HG03575 (cell line): ENCODE measurements at regions not wholly inside any gene's neighbourhood (a gene's known extent, or its start where the extent isn't known, plus 50 kb on each side); places are given as distances from the start of the nearest gene placed in this dataset.
"Not testable (repeated sequence)": the region's sequence is repeated elsewhere in the genome, so short reads cannot be mapped to it uniquely, and the experiment has no call there.

ENCODE experiments used
- ATAC-seq: cut with Tn5 transposase; IDR thresholded peaks from one replicate; pipeline ENCODE4 v1.9.1; 2021; ENCODE audit not compliant: unreplicated experiment, insufficient number of reproducible peaks, low FRiP score; ENCODE audit errors: extremely low read depth

DNA sequence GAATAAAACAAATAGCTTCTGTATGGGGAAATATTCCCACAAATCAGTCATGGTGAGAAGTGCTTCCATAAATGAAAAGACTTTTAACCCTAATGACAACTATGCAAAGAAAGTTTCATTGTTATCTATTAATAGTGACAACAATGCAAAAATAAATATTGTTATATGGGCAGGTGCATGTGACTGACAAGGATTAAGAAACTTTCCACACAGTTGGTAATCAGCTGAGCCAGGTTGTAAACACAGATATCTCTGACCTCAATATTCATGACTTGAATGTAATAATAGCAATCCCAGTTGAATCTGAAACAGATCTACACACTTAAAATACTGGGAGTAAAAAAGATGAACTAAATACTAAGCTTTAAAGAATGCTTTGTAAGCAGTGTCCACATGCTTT lies 517.0 kb upstream of the SOX11 start:
- ATAC-seq: no peak

DNA sequence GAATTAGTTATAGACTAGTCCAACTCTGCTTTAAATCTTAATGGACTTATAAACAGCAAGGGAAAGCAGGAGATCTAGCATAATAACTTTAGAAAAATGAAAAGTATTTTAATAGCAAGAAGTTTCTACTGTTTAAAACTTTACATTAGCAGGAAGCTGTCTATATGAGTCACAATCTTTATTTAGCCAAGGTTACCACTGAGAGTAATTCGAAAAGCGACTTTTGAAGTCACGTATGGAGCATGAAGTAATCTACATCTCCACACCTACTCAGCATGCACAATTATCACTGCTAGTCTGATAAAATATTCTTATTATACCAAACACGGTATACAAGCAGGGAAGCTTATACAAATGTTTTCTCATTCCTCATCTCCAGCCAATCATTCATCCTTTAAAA lies 515.4 kb upstream of the SOX11 start:
- no peak for ATAC-seq

GRCh38 chr2:5183031-5183430 lies 509.2 kb upstream of the SOX11 start:
- ATAC-seq: no peak

DNA sequence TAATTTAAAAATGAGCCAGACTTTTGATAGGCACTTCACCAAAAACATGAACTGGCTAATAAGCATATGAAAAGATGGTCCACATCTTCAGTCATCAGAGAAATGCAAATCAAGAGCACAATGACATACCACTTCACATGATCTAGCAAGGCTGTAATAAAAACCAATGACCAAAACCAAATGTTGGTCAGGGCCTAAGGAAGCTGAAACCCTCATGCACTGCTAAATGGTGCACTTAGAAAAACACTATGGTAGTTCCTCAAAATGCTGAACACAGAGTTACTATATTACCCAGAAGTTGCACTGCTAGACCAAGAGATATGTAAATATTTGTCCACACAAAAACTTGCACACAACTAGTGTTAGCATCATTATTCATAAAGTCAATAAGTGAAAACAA lies 504.9 kb upstream of the SOX11 start:
- no peak for ATAC-seq

GRCh38 chr2:5188636-5189035 lies 503.5 kb upstream of the SOX11 start:
- ATAC-seq: no peak

DNA sequence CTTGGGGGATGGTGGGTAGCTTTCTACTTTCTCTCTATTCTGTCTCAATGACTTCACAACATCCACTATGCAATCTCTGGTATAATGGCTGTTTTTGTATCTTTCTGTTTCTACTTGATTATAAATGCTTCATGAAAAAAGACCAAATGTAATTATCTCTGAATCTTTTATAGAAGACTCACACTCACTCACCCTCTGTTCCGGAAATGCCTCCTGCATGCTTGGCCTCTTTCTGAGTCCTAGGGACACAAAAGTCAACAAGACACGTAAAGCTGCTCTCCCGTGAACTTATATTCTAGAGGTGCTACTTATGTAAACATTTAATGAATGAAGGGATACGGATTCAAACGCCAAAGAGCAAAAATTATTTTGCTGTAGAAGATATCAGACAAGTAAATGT lies 502.2 kb upstream of the SOX11 start:
- ATAC-seq: no peak

GRCh38 chr2:5195636-5196035 lies 496.5 kb upstream of the SOX11 start:
- ATAC-seq: no peak

- no peak for ATAC-seq
Measured at GRCh38 chr2:5203134-5203755, 488.9 kb upstream of the SOX11 start.

GRCh38 chr2:5206742-5207141 lies 485.4 kb upstream of the SOX11 start:
- ATAC-seq: not testable (repeated sequence)

DNA sequence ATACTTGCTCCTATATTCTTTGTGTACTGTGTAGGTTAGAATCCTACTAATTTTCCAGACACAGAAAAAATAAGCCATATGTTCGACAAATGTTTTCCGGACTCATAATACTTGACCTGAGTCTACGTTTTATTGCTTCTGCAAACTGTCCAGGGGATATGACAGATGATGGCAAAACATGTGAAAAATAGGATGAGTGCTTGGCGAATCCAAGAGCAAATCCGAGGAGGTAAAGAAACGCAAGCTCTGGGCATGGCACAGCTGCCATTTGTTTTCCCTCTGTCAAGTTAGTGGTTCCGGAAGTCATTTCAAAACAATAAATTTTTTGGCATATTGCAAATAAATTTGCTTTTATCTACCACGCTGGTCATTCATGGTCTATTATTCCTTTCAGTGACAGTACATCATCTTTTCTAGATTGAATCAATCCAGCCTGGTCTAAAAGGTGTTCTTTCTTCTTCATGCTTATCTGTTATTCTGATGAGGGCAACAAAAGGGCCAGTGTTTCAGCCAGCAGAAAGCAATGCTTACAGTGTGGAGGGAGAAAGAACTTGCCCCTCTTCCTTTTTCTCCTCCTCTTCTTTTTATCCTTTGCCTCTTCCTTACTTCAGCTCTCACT lies 476.1 kb upstream of the SOX11 start:
- ATAC-seq: no peak

DNA sequence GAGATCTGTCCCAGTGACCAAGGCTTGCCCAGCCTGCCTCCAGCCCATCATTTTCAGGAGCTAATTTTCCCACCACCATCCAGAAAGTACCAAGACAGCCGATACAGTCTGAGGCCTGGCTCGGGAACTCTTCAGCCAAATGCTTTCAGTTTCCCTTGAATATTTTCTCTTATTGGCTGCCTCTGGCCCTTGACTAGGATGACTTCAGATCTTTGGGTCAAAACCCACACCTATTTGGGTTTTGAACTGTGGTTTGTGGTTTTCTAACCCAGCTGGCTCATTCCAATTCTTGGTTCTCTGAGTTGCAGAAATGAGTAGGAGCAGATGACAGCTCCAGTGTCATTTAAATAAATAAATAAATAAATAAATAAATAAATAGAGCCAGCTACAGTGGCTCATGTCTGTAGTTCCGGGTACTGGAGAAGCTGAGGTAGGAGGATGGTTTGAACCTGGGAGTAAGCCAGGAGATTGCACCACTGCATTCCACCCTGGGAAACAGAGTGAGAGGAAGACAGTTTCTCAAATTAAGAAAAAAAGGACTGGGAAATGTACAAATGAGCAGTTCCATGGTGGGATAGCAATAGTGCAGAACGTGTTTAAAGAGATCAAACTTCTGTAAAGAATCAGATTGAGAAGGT lies 465.0 kb upstream of the SOX11 start:
- no peak for ATAC-seq

- no peak for ATAC-seq
Measured at GRCh38 chr2:5229574-5229973, 462.6 kb upstream of the SOX11 start.

DNA sequence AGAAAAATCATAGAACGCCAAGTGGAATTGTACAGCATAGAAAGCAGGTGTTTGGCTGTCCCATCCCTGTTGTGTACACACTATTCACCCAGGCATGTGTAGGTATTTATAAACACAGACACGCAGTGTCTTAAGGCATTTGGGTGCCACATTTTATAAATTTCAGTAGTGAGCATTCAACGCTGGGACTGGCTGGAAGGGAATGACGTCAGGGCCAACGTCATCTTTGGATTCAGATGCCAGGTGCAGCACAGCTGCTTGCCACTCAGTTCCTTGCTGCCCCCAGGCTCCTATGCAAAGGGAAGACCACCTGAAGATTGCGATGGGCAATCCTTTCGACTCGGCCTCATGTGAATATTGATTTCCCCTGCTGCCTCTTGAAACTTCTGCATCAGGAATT lies 461.7 kb upstream of the SOX11 start:
- no peak for ATAC-seq

- no peak for ATAC-seq
Measured at GRCh38 chr2:5230855-5231254, 461.3 kb upstream of the SOX11 start.

DNA sequence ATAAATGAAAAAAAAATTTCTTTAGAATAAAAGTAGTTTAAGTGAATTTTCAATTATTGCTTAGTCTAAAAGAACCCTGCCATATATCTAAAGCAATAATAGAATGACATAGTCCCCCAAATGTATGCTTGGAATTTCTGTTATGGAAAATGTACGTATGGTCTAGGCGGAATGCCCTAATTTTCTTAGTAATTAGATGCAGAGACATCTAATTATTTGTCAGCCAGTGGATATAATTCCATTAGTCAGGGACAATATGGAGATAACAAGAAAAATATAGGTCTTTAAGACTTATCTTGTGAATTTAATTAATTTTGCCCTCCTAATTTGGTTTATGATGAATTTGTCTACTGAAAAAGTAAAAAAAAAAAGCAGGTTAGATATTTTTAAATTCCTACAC lies 460.9 kb upstream of the SOX11 start:
- no peak for ATAC-seq

GRCh38 chr2:5234563-5234962 lies 457.6 kb upstream of the SOX11 start:
- no peak for ATAC-seq

GRCh38 chr2:5235701-5236100 lies 456.5 kb upstream of the SOX11 start:
- no peak for ATAC-seq

- no peak for ATAC-seq
Measured at GRCh38 chr2:5236249-5236648, 455.9 kb upstream of the SOX11 start.

- ATAC-seq: no peak
Measured at GRCh38 chr2:5242751-5243150, 449.4 kb upstream of the SOX11 start.

GRCh38 chr2:5250482-5250881 lies 441.7 kb upstream of the SOX11 start:
- no peak for ATAC-seq

DNA sequence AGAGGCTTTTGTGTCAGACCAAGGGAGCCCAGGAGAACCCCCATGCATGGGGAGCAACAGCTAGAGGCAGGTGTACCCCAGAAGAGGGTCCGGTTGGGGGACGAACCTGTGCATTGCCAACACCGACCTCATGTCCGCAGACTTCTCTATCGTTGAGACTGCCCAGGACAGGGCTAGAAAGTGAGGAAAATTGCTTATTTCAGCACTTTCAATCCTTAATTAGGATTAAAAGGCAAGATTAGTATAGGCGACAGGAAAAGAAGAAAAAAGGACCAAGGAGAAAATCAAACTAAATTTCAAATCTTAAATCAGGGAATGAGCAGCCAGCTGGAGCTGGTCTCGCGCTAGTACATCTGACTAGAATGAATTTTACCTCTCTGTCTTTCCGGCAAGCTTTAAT lies 438.9 kb upstream of the SOX11 start:
- ATAC-seq: no peak
